Stromal cell of bone marrow (primary cell): ENCODE measurements at regions not wholly inside any gene's neighbourhood (a gene's known extent, or its start where the extent isn't known, plus 50 kb on each side); places are given as distances from the start of the nearest gene placed in this dataset.
"Not testable (repeated sequence)": the region's sequence is repeated elsewhere in the genome, so short reads cannot be mapped to it uniquely, and the experiment has no call there.

ENCODE experiments used
- DNase-seq: peaks from one replicate; pipeline ENCODE4 v3.0.0-alpha.2; 2012; ENCODE audit warnings: low read depth

DNA sequence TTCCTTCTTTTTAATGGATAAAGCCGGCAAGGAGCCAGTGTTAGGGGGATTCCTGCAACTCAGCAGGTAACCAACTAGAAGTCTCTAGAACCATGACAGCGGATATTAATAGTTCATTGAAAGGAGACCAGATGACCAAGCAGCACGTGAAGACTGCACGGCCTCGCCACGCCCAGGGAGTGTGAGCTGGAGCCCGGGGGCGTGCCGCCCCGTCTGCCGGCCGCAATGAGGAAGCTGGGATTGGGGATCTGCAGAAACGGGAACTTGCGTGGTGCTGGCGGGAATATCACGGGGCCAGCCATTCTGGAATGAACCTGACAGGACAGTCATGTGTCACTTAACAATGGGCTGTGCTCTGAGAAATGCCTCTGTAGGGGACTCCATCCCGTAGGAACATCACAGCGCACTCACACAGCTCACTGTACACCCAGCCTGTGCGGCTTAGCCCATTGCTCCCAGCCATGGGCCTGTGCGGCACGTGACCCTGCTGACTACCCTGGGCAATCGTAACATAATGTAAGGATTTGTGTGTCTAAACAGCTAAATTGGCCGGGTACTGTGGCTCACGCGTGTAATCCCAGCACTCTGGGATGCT lies 4092.8 kb upstream of the TPTE start:
- DNase-seq = not testable (repeated sequence)

- DNase-seq = not testable (repeated sequence)
These were observed 4091.5 kb upstream of the TPTE start for GRCh38 chr21:6429924-6430323.

DNA sequence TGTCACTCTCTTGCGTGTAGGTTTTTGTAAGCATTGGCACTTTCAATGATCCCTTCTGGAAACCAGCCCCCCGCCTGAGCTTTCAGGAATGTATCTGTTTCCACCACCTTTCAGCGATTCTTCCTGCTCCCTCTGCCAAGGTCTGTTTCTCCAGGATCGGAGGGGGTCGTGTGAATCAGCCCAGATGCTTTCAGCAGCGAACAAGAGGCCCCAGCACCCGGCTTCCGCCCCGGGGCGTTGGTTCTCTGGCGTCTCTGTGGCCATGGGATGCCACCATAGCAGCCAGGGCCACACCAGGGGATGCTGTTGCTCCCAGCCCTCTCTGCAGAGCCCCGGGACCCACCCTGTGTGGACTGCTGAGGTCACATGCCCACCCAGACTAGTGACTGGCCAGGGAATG lies 4088.2 kb upstream of the TPTE start:
- not testable (repeated sequence) for DNase-seq

DNA sequence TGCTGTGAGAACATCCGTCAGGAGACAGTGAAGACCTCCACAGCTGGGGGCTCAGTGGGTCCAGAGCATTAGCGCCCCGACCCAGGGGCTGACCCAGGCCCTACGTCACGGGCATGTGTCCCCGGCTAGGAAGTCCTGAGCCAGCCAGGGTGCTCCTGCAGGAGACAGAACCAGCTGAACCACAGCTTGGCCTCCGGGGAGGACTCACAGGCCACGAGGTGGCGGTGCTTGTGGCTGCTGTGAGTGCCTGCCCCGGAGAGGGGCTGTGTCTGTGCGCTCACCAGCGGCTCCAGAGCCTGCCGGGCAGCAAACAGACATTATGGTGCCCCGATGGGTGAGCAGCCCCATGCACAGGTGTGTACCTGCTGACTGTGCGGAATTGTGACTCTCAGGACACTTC lies 4085.2 kb upstream of the TPTE start:
- DNase-seq = not testable (repeated sequence)

DNA sequence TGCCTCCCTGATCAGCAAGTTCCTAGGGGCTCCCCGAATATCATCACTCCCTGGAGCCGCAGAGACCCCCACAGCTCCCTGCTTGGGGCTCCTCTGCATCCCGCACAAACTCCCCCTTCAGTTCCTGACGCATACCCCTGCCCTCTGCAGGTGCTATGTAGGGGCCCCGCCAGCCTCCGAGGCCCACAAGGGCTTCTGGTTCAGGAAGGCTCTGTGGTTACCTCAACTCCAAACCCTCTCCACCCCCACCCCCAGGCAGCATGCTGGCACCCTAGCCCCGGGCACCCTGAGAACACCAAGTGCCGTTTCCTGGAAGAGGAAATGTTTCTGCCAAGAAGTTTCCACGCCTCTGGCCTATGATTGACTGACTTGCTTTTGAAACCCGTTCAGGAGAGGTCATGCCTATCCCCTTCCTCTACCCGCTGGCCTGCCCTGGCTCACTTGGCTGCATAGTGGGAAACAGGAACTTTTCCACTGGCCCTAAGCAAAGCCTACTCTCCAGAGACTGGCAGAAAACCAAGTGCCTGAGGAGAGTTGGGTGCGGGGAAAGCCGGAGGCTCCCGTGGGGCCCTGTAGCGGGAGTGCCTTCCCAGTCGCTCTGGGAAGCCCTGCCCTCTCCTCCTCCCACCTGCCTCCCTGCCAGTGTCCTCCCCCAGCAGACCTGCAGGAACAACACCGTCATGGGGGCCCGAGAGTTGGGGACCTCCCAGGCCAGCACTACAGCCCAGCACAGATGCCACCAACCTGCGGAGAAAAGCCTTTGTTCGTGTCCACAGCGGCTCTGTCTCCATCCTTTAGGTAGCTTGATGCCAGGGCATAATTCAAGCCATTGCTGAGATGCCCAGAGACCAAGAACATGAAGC lies 4084.2 kb upstream of the TPTE start:
- not testable (repeated sequence) for DNase-seq

DNA sequence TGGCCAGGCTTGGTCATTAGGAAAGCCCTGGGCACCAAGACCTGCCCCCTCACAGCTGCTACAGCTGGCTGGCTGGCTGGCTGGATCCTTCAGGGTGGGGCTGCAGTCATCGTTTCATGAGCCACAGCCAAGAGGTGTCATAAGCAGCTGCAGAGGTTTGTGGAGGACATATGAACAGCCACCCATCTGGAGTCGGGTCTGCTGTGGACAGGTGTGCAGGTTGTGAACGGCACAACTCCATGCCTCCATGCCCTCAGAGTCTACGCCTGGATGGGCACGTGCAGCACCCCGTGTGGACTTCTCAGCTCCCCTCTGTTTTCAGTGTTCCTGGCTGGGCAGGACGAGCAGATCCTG lies 4083.6 kb upstream of the TPTE start:
- DNase-seq = not testable (repeated sequence)

GRCh38 chr21:6439058-6439457 lies 4082.3 kb upstream of the TPTE start:
- DNase-seq = not testable (repeated sequence)

GRCh38 chr21:6454648-6455340 lies 4066.6 kb upstream of the TPTE start:
- DNase-seq = not testable (repeated sequence)

- not testable (repeated sequence) for DNase-seq
These were observed 4065.2 kb upstream of the TPTE start for GRCh38 chr21:6456011-6456661.

DNA sequence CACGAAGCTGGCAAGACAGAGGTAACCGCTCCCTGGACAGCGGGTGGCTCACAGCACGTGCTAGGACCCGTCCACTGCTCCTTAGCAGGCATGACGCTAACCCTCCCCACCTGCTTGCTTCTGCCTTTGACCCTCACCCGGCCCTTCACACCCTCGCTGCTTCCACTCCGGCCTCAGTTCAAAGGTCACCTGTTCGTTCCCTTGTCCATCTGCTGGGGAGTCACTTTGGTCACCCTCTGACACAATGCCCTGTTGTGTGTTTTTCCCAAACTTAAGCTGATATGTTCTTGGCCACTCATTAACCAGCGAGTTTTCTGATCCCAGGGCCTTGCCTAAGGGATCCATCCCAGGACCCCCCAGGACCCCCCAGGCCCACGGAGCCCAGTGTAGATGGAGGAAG lies 4061.6 kb upstream of the TPTE start:
- DNase-seq = not testable (repeated sequence)

DNA sequence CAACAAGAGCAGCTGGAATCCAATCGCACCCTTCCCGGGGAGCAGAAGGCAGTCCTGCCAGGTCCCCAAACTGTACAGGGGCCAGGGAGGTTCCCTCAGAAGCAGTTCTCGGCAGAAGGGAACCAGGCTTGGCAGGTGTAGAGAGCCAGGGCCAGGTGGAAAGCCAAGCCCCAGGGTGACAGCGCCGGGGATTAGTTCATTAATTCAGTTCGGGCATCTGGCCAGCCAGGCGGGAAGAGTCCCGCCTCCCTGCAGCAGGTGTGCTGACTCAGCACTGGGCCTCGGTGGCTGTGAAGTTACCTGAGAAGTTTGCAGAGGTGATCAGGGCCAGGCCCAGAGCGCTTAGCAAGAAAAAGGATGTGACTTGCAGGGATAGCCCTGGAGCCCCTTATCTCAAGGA lies 4060.0 kb upstream of the TPTE start:
- DNase-seq = not testable (repeated sequence)

DNA sequence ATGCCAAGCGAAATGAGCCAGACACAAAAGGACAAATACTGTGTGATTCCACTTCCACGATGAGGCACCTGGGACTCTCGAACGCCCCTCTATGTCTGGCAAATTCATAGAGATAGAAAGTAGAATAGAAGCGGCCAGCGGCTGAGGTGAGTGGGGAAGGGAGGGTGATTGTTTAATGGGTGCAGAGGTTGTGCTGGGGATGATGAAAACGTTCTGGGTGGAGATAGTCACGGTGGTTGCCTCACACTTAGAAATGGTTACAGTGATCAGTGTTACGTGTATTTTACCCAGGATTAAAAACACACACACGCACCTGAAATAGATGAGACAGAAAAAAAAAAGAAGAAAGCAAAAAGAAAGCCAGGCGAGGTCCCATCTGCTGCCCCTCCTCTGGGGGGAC lies 4057.0 kb upstream of the TPTE start:
- not testable (repeated sequence) for DNase-seq

DNA sequence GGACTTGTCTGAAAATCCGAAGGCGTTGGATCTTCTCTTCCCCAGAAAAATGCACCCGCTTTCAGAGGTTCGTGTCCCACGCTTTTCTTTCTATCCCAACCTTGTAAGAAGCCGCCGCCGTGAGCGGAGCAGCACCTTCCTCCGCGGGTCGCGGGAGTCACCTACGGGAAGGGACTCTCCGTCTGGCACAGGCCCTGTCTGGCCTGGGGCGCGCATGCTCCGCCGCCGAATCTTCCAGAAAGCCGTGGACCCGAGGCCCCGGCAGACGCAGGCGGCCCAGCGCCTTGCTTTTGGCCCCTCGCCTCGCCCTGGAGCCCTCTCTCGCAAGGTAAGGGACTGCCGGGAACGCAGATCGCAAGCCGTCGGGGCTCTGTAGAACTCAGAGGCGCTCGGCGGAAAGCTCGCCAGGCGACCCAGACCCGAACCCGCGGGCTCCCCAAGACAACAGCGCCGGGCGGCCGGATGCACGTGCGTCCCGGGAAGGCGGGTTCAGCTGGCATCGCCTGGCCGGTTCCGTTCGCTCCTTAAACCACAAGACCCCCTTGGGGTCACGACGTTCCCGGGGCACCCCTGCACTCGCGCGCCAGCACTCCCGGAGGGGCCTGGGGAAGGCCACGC lies 4055.2 kb upstream of the TPTE start:
- DNase-seq = not testable (repeated sequence)

GRCh38 chr21:6466707-6467106 lies 4054.7 kb upstream of the TPTE start:
- DNase-seq = not testable (repeated sequence)

DNA sequence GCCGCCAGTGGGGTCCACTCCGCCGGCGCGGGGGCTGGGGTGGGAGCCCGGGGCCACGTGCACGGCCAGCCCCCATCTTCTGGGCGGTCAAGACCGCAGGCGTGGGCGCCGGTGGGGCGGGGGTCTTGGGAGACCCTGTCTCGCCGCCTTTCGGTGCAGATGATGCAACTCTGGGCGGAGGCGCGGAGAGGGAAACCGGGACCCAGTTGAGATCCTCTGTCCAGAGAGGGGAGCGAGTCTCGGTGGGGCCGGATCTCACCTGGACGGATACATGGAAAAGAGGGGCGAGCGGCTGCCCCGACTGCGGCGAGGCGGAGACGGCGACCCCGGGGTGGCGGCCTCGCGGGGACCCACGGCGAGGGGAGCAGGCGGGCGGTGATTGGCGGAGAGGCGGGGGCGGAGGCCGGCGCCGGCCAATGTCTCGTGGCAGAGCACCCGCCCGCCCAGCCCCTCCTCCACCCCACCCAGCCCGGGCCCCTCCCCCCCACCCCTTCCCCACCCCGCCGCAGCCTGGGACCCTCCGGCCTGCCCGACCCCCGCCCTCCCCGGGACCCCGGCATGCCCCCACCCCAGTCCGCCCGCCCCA lies 4054.1 kb upstream of the TPTE start:
- not testable (repeated sequence) for DNase-seq

GRCh38 chr21:6467907-6468306 lies 4053.5 kb upstream of the TPTE start:
- DNase-seq = not testable (repeated sequence)

GRCh38 chr21:6468331-6468860 lies 4053.0 kb upstream of the TPTE start:
- not testable (repeated sequence) for DNase-seq

DNA sequence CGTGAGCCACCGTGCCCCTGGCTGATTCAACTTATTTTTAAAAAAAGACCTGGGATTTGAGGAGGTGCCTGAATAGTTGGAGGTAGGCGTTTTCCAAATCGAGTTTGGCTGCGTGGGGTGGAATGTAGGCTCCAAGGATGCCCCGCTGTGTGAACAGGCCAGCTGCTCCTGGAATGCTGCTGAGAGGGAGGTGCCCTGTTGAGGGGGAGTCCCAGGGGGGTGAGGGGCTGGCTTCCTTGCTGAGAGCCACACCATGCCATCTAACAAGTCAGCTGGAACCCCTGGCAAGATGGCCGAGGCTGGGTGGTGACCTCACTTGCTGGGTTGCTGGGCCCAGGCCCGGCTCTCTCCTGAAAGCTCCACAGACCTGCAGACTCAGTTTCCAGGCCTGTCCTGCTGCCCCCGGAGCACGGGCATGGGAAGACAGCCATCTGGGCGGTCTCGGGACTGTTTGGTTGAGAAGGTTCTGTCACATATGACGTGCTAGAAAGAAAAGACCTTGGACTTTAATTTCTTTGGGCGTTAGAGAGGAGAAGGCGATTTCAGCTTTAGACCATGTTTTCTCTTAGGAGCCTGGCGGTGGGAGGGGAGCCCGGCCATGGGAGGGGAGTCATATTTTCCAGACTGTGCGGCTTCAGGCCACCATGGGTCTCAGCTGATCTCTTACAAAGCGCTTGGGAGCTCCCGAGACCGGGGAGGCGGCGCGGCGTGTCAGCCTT lies 4047.0 kb upstream of the TPTE start:
- DNase-seq = not testable (repeated sequence)

GRCh38 chr21:6481116-6481515 lies 4040.3 kb upstream of the TPTE start:
- not testable (repeated sequence) for DNase-seq

- not testable (repeated sequence) for DNase-seq
These were observed 4038.8 kb upstream of the TPTE start for GRCh38 chr21:6482616-6483015.
